ENCODE measurements at regions not wholly inside any gene's neighbourhood (a gene's known extent, or its start where the extent isn't known, plus 50 kb on each side); places are given as distances from the start of the nearest gene placed in this dataset.

DNA sequence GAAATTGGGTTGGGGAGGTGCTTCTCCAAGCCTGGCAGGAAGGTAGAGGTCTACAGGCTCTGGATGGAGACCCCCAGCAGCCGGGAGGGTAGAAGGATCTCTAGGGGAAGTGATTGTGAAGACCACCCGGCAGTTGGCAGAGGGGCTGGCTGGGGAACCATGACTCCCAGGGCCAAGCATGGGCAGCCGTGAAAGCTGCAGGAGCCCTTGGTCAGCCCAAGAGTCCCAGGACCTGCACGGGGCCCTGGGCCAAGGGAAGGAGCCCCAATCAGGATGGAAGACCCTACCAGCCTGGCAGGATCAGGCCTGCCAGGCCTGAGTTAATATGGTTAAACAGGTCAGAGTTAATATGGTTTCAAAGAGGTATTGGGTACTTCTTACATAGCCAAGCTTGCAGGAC is 126.3 kb upstream of the NANOS1 start:
- TF ChIP-seq, protein P1, sequence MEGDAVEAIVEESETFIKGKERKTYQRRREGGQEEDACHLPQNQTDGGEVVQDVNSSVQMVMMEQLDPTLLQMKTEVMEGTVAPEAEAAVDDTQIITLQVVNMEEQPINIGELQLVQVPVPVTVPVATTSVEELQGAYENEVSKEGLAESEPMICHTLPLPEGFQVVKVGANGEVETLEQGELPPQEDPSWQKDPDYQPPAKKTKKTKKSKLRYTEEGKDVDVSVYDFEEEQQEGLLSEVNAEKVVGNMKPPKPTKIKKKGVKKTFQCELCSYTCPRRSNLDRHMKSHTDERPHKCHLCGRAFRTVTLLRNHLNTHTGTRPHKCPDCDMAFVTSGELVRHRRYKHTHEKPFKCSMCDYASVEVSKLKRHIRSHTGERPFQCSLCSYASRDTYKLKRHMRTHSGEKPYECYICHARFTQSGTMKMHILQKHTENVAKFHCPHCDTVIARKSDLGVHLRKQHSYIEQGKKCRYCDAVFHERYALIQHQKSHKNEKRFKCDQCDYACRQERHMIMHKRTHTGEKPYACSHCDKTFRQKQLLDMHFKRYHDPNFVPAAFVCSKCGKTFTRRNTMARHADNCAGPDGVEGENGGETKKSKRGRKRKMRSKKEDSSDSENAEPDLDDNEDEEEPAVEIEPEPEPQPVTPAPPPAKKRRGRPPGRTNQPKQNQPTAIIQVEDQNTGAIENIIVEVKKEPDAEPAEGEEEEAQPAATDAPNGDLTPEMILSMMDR (conservative IDR thresholded peaks at IDR 0.05 in 1 of 2, IDR thresholded peaks at IDR 0.05 in 1 of 2; ENCODE audit: low read depth in 1 of 2, low read length in 2 of 2): no peak
- no peak for TF ChIP-seq EZH2 (IDR thresholded peaks at IDR 0.05; ENCODE audit: low read length, missing control alignments)

Measured in fibroblast of lung (primary cell).